Calu3 (cell line): ENCODE measurements at regions not wholly inside any gene's neighbourhood (a gene's known extent, or its start where the extent isn't known, plus 50 kb on each side); places are given as distances from the start of the nearest gene placed in this dataset.

Experiments
- BruUV-seq: library from RNA; stranded (reverse); fragments of 400-500 nt; replicated peaks from 2 replicates; lab custom pipeline; 2021; lab: Mats Ljungman, UMichigan
- CTCF ChIA-PET: fragments of 300-600 bp; sonication (Branson Sonifier 250); formaldehyde crosslinking; loops from one replicate; lab custom pipeline; 2022; ENCODE audit warnings: antibody characterized with exemption; lab: Charles Lee
- DNase-seq: peaks from one replicate; pipeline ENCODE4 v3.0.0; 2022
- H3K27ac Mint-ChIP-seq: one replicate; pipeline ENCODE4 v1.8.0; 2022; ENCODE audit warnings: mixed read lengths; ENCODE audit not compliant: unreplicated experiment
- H3K27me3 Mint-ChIP-seq: one replicate; pipeline ENCODE4 v1.8.0; 2022; ENCODE audit warnings: mixed read lengths; ENCODE audit not compliant: unreplicated experiment
- H3K36me3 Mint-ChIP-seq: one replicate; pipeline ENCODE4 v1.8.0; 2022; ENCODE audit warnings: mild to moderate bottlenecking, moderate library complexity, mixed read lengths; ENCODE audit not compliant: insufficient read depth, unreplicated experiment
- H3K4me1 Mint-ChIP-seq: one replicate; pipeline ENCODE4 v1.8.0; 2022; ENCODE audit warnings: mild to moderate bottlenecking, low read depth, mixed read lengths; ENCODE audit not compliant: unreplicated experiment
- H3K4me3 Mint-ChIP-seq: one replicate; pipeline ENCODE4 v1.8.0; 2022; ENCODE audit warnings: mild to moderate bottlenecking, low read depth, moderate library complexity, mixed read lengths; ENCODE audit not compliant: unreplicated experiment
- H3K9me3 Mint-ChIP-seq: one replicate; pipeline ENCODE4 v1.8.0; 2022; ENCODE audit warnings: low read depth, mixed read lengths; ENCODE audit not compliant: unreplicated experiment
- intact Hi-C: fragments of 100-400 bp; cut with micrococcal nuclease; formaldehyde crosslinking; loops from one replicate; pipeline ENCODE4 v1.10.0; 2022; ENCODE audit not compliant: unreplicated experiment
- TF ChIP-seq, protein P1 (sequence below): fragments of 200-600 bp; IDR thresholded peaks from one replicate; pipeline ENCODE4 v1.8.0; 2022; ENCODE audit warnings: antibody characterized with exemption; ENCODE audit not compliant: unreplicated experiment

- no peak for DNase-seq
- peaks cover 6% of the 10 kb centered on the region for H3K36me3 Mint-ChIP-seq
- no peaks in the 10 kb centered on the region for H3K27me3 Mint-ChIP-seq
- H3K4me1 Mint-ChIP-seq, result peaks cover 16% of the 10 kb centered on the region
- intact Hi-C loops, result no loop called here
- BruUV-seq, result no TSS peak
- no peaks in the 10 kb centered on the region for H3K9me3 Mint-ChIP-seq
- H3K27ac Mint-ChIP-seq, result no peak overlapping the region
- H3K4me3 Mint-ChIP-seq, result no peak overlapping the region
- TF ChIP-seq, protein P1, sequence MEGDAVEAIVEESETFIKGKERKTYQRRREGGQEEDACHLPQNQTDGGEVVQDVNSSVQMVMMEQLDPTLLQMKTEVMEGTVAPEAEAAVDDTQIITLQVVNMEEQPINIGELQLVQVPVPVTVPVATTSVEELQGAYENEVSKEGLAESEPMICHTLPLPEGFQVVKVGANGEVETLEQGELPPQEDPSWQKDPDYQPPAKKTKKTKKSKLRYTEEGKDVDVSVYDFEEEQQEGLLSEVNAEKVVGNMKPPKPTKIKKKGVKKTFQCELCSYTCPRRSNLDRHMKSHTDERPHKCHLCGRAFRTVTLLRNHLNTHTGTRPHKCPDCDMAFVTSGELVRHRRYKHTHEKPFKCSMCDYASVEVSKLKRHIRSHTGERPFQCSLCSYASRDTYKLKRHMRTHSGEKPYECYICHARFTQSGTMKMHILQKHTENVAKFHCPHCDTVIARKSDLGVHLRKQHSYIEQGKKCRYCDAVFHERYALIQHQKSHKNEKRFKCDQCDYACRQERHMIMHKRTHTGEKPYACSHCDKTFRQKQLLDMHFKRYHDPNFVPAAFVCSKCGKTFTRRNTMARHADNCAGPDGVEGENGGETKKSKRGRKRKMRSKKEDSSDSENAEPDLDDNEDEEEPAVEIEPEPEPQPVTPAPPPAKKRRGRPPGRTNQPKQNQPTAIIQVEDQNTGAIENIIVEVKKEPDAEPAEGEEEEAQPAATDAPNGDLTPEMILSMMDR, result no peak
- CTCF ChIA-PET, result no interaction called here
These were observed 89.4 kb upstream of the SOX2 start for GRCh38 chr3:181622365-181622764.

GRCh38 chr3:181619897-181620296 lies 91.8 kb upstream of the SOX2 start:
- no peak overlapping the region for H3K4me3 Mint-ChIP-seq
- CTCF ChIA-PET, result interaction anchor here (0.6 to 0.7 kb wide), 2 partner anchors 16 to 243 kb away, joined by 3 read pairs; no protein-coding TSS in a partner anchor
- peaks cover 16% of the 10 kb centered on the region for H3K4me1 Mint-ChIP-seq
- no peak for DNase-seq
- BruUV-seq, result no TSS peak
- no peak overlapping the region for H3K27ac Mint-ChIP-seq
- H3K27me3 Mint-ChIP-seq, result no peaks in the 10 kb centered on the region
- H3K36me3 Mint-ChIP-seq, result peaks cover 6% of the 10 kb centered on the region
- H3K9me3 Mint-ChIP-seq, result no peaks in the 10 kb centered on the region
- TF ChIP-seq, protein P1, result no peak
- intact Hi-C loops, result no loop called here

- H3K4me3 Mint-ChIP-seq, result no peak overlapping the region
- H3K36me3 Mint-ChIP-seq, result no peaks in the 10 kb centered on the region
- H3K4me1 Mint-ChIP-seq, result no peaks in the 10 kb centered on the region
- TF ChIP-seq, protein P1, result no peak
- DNase-seq, result no peak
- H3K27ac Mint-ChIP-seq, result no peak overlapping the region
- H3K27me3 Mint-ChIP-seq, result no peaks in the 10 kb centered on the region
- CTCF ChIA-PET, result interaction anchor here (1.2 kb wide), 1 partner anchor 24 kb away, joined by 3 read pairs; no protein-coding TSS in a partner anchor
- intact Hi-C loops, result no loop called here
- no peaks in the 10 kb centered on the region for H3K9me3 Mint-ChIP-seq
- no TSS peak for BruUV-seq
These were observed 93.5 kb upstream of the SOX2 start for GRCh38 chr3:181618260-181618659.

GRCh38 chr3:181616088-181617070 lies 95.3 kb upstream of the SOX2 start:
- TF ChIP-seq, protein P1, result no peak
- no peaks in the 10 kb centered on the region for H3K27me3 Mint-ChIP-seq
- H3K9me3 Mint-ChIP-seq, result no peaks in the 10 kb centered on the region
- BruUV-seq, result no TSS peak
- no peak overlapping the region for H3K4me3 Mint-ChIP-seq
- intact Hi-C loops, result no loop called here
- CTCF ChIA-PET, result interaction anchor here (0.9 kb wide), 2 partner anchors 13 to 21 kb away, joined by 3 to 4 read pairs; no protein-coding TSS in a partner anchor
- no peaks in the 10 kb centered on the region for H3K36me3 Mint-ChIP-seq
- H3K4me1 Mint-ChIP-seq, result no peaks in the 10 kb centered on the region
- no peak for DNase-seq
- H3K27ac Mint-ChIP-seq, result no peak overlapping the region
